H1 (cell line): ENCODE measurements at regions not wholly inside any gene's neighbourhood (a gene's known extent, or its start where the extent isn't known, plus 50 kb on each side); places are given as distances from the start of the nearest gene placed in this dataset.

ENCODE experiments used
- CTCF ChIA-PET: fragments of 300-600 bp; sonication (Branson Sonifier 250); formaldehyde crosslinking; loops from one replicate; lab custom pipeline; 2021; ENCODE audit not compliant: partially characterized antibody; lab: Charles Lee
- POLR2A ChIA-PET: fragments of 300-600 bp; sonication (Branson Sonifier 250); formaldehyde crosslinking; loops from one replicate; lab custom pipeline; 2021; ENCODE audit warnings: inconsistent platforms; ENCODE audit not compliant: partially characterized antibody; lab: Charles Lee
- DNase-seq, 2 experiments: peaks; one replicate each; pipeline versions ENCODE4 v3.0.0 to v3.0.0-alpha.2; 2010 to 2022; ENCODE audit warnings: low spot score in 2 of 2, low read depth in 1 of 2, mixed read lengths in 1 of 2
- FAIRE-seq: peaks from 2 replicates; lab custom pipeline; 2011; peaks lifted over from hg19 to GRCh38; lab: Jason Lieb, UNC
- H2AFZ ChIP-seq: 2 replicates; pipeline ENCODE4 v1.8.1; 2012; ENCODE audit warnings: low read length, inconsistent platforms
- H2AK5ac ChIP-seq: 2 replicates; pipeline ENCODE4 v1.6.1; 2013; ENCODE audit warnings: low read depth, low read length
- H2BK120ac ChIP-seq: replicated peaks from 2 replicates; pipeline ENCODE3; 2013; ENCODE audit warnings: low read depth, low read length, inconsistent platforms
- H2BK12ac ChIP-seq: 2 replicates; pipeline ENCODE4 v1.6.1; 2013; ENCODE audit warnings: low read depth, low read length
- H2BK15ac ChIP-seq: 2 replicates; pipeline ENCODE4 v1.6.1; 2013; ENCODE audit warnings: low read length
- H2BK20ac ChIP-seq: 2 replicates; pipeline ENCODE4 v1.6.1; 2013; ENCODE audit warnings: low read length
- H2BK5ac ChIP-seq: 2 replicates; pipeline ENCODE4 v1.6.1; 2013; ENCODE audit warnings: low read depth, low read length
- H3K14ac ChIP-seq: 2 replicates; pipeline ENCODE4 v1.6.1; 2013; ENCODE audit warnings: inconsistent platforms; ENCODE audit not compliant: insufficient read length
- H3K18ac ChIP-seq: 2 replicates; pipeline ENCODE4 v1.6.1; 2013; ENCODE audit warnings: low read length; ENCODE audit errors: extremely low read depth
- H3K23ac ChIP-seq: 2 replicates; pipeline ENCODE4 v1.6.1; 2013; ENCODE audit warnings: inconsistent platforms; ENCODE audit not compliant: insufficient read length
- H3K23me2 ChIP-seq: 2 replicates; pipeline ENCODE4 v1.6.1; 2013; ENCODE audit warnings: low read depth, low read length
- H3K27ac ChIP-seq: 2 replicates; pipeline ENCODE4 v1.6.1; 2011; ENCODE audit warnings: low read depth, low read length, inconsistent platforms
- H3K27me3 ChIP-seq, 4 experiments: replicated peaks in 1 of 4; 1 replicate in 1 of 4; 2 replicates in 3 of 4; pipeline versions ENCODE4 v1.6.1 to v1.8.1; 2011 to 2013; ENCODE audit warnings: low read length in 3 of 4, mild to moderate bottlenecking in 3 of 4, inconsistent platforms in 2 of 4, mixed read lengths in 2 of 4, moderate library complexity in 1 of 4; ENCODE audit not compliant: control insufficient read depth in 3 of 4, insufficient read depth in 3 of 4; ENCODE audit errors: extremely low read depth in 1 of 4
- H3K36me3 ChIP-seq, 4 experiments: 2 replicates each; pipeline versions ENCODE4 v1.6.1 to v1.8.1; 2011 to 2013; ENCODE audit warnings: mild to moderate bottlenecking in 4 of 4, low read length in 3 of 4, moderate library complexity in 2 of 4, control low read depth in 1 of 4, inconsistent platforms in 1 of 4; ENCODE audit not compliant: insufficient read depth in 4 of 4, control insufficient read depth in 2 of 4
- H3K4ac ChIP-seq: replicated peaks from 2 replicates; pipeline ENCODE3; 2013; ENCODE audit warnings: low read length, low read depth, mixed read lengths, inconsistent platforms; ENCODE audit not compliant: insufficient read length
- H3K4me1 ChIP-seq, 4 experiments: replicated peaks in 1 of 4; 1 replicate in 1 of 4; 2 replicates in 3 of 4; pipeline versions ENCODE4 v1.6.1 to v1.8.1; 2011 to 2013; ENCODE audit warnings: low read length in 3 of 4, inconsistent platforms in 2 of 4, mixed read lengths in 1 of 4; ENCODE audit not compliant: insufficient read depth in 4 of 4, control insufficient read depth in 3 of 4
- H3K4me2 ChIP-seq, 2 experiments: 2 replicates each; pipeline versions ENCODE4 v1.6.1 to v1.8.1; 2011 to 2013; ENCODE audit warnings: low read depth in 2 of 2, low read length in 2 of 2, control low read depth in 1 of 2, inconsistent platforms in 1 of 2, mild to moderate bottlenecking in 1 of 2; ENCODE audit not compliant: insufficient read depth in 1 of 2
- H3K4me3 ChIP-seq, 4 experiments: fragments of 200-600, 300-600 bp in 1 of 4; sonication (generic), shearing (Covaris generic), sonication (Bioruptor Twin) in 1 of 4; 2 replicates each; pipeline versions ENCODE4 v1.5.1 to v1.8.1; 2011 to 2016; ENCODE audit warnings: low read length in 4 of 4, low read depth in 3 of 4, control low read depth in 2 of 4, inconsistent platforms in 2 of 4, mild to moderate bottlenecking in 2 of 4, mixed read lengths in 1 of 4, moderate library complexity in 1 of 4; ENCODE audit not compliant: insufficient read depth in 2 of 4; ENCODE audit errors: extremely low read depth in 1 of 4
- H3K56ac ChIP-seq: replicated peaks from 2 replicates; pipeline ENCODE3; 2013; ENCODE audit warnings: low read depth, mild to moderate bottlenecking, mixed read lengths, low read length, inconsistent platforms; ENCODE audit not compliant: insufficient read length
- H3K79me1 ChIP-seq: 2 replicates; pipeline ENCODE4 v1.6.1; 2013; ENCODE audit warnings: low read depth, low read length, control low read depth
- H3K79me2 ChIP-seq, 2 experiments: 2 replicates each; pipeline versions ENCODE4 v1.6.1 to v1.8.1; 2012 to 2013; ENCODE audit warnings: low read length in 2 of 2, mild to moderate bottlenecking in 2 of 2, inconsistent platforms in 1 of 2; ENCODE audit not compliant: insufficient read depth in 2 of 2, control insufficient read depth in 1 of 2
- H3K9ac ChIP-seq, 4 experiments: replicated peaks in 1 of 4; 1 replicate in 1 of 4; 2 replicates in 3 of 4; pipeline versions ENCODE4 v1.6.1 to v1.8.1; 2011 to 2013; ENCODE audit warnings: low read depth in 3 of 4, low read length in 3 of 4, control low read depth in 2 of 4, mild to moderate bottlenecking in 2 of 4, moderate library complexity in 2 of 4, inconsistent platforms in 1 of 4; ENCODE audit errors: extremely low read depth in 1 of 4
- H3K9me3 ChIP-seq, 2 experiments: 2 replicates each; pipeline versions ENCODE4 v1.6.1 to v1.8.1; 2012 to 2013; ENCODE audit warnings: mild to moderate bottlenecking in 2 of 2, moderate library complexity in 2 of 2, control low read depth in 1 of 2, inconsistent platforms in 1 of 2, low read depth in 1 of 2, low read length in 1 of 2, mixed read lengths in 1 of 2; ENCODE audit not compliant: insufficient read depth in 2 of 2
- H4K20me1 ChIP-seq, 2 experiments: replicated peaks in 1 of 2; 2 replicates each; pipeline versions ENCODE3 to v1.8.1; 2011 to 2013; ENCODE audit warnings: inconsistent platforms in 2 of 2, low read length in 2 of 2, mild to moderate bottlenecking in 1 of 2; ENCODE audit not compliant: insufficient read depth in 2 of 2, control insufficient read depth in 1 of 2
- H4K5ac ChIP-seq: 2 replicates; pipeline ENCODE4 v1.6.1; 2013; ENCODE audit warnings: low read length, low read depth, mixed read lengths, inconsistent platforms; ENCODE audit not compliant: insufficient read length
- H4K8ac ChIP-seq: 2 replicates; pipeline ENCODE4 v1.8.0; 2013; ENCODE audit warnings: mild to moderate bottlenecking, moderate library complexity, low read length, inconsistent platforms; ENCODE audit not compliant: insufficient read depth; ENCODE audit errors: extremely low read depth
- H4K91ac ChIP-seq: replicated peaks from 2 replicates; pipeline ENCODE3; 2013; ENCODE audit warnings: low read length, mixed read lengths, inconsistent platforms; ENCODE audit not compliant: insufficient read length
- CHD2 ChIP-seq: IDR thresholded peaks from 2 replicates; pipeline ENCODE4 v1.6.1; 2012; ENCODE audit warnings: low read length, improper control_type of control experiment
- EGR1 ChIP-seq: IDR thresholded peaks from 2 replicates; pipeline ENCODE4 v1.6.1; 2011; ENCODE audit warnings: low read depth, low read length, borderline replicate concordance
- NANOG ChIP-seq: IDR thresholded peaks from 2 replicates; pipeline ENCODE4 v1.6.1; 2011; ENCODE audit warnings: low read length, low read depth, mild to moderate bottlenecking, inconsistent platforms; ENCODE audit not compliant: insufficient read depth, poor library complexity, severe bottlenecking
- RBBP5 ChIP-seq: IDR thresholded peaks from 2 replicates; pipeline ENCODE4 v1.7.1; 2012; ENCODE audit warnings: low read depth, mild to moderate bottlenecking, inconsistent platforms, low read length, moderate library complexity, borderline replicate concordance
- RFX5 ChIP-seq: IDR thresholded peaks from 2 replicates; pipeline ENCODE4 v1.6.1; 2011; ENCODE audit warnings: low read depth, low read length, improper control_type of control experiment, borderline replicate concordance
- RXRA ChIP-seq: IDR thresholded peaks from 2 replicates; pipeline ENCODE4 v1.6.1; 2011; ENCODE audit warnings: low read depth, mild to moderate bottlenecking, low read length, moderate library complexity; ENCODE audit not compliant: insufficient read depth
- SAP30 ChIP-seq: fragments of 300-600 bp; sonication (generic); IDR thresholded peaks from 2 replicates; pipeline ENCODE4 v1.7.1; 2012; ENCODE audit warnings: low read length, moderate library complexity, mild to moderate bottlenecking, inconsistent platforms; ENCODE audit not compliant: insufficient read depth, insufficient replicate concordance
- WGBS, 2 experiments: shearing (Covaris generic) in 1 of 2; methylation state at CpG; one replicate each; pipeline versions ENCODE4 v1.1.6 to v1.1.7; 2013 to 2015; ENCODE audit warnings: low lambda C conversion rate in 2 of 2, mixed read lengths in 2 of 2, inconsistent platforms in 1 of 2, low coverage in 1 of 2, missing lambda C conversion rate in 1 of 2; ENCODE audit not compliant: insufficient replicate concordance in 2 of 2, insufficient coverage in 1 of 2, insufficient read length in 1 of 2; ENCODE audit errors: extremely low coverage in 1 of 2, missing lambda C conversion rate in 1 of 2; 5-methylcytosine and 5-hydroxymethylcytosine counted together
- TF ChIP-seq, protein P1 (sequence below), 3 experiments: IDR thresholded peaks; 1 replicate in 2 of 3; 2 replicates in 1 of 3; pipeline versions ENCODE4 v1.5.1 to v1.6.1; 2011; ENCODE audit warnings: low read length in 3 of 3, mild to moderate bottlenecking in 3 of 3, inconsistent platforms in 2 of 3, low read depth in 1 of 3, moderate library complexity in 1 of 3; ENCODE audit not compliant: insufficient read depth in 1 of 3; ENCODE audit errors: control extremely low read depth in 1 of 3
- TF ChIP-seq, protein P2 (sequence below): IDR thresholded peaks from 2 replicates; pipeline ENCODE4 v1.6.1; 2012; ENCODE audit warnings: low read length, inconsistent platforms

DNA sequence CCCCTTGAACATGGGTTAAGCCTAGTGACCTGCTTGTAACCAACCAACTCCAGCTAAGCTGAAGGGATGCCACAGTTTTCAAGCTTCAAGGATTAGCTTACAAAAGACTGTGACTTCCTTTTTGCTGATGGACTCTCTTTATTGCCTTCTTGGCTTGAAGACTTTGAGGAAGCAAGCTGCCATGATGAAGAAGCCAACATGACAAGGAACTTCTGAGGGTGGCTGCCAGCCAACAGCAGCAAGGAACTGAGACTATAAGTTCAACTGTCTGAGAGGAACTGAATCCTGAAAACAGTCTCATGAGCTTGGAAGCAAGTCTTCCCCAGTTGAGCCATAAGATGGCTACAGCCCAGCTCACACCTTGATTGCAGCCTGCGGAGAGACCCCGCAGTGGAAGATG, 116.1 kb upstream of the TAF11L2 start:
- Histone ChIP-seq H3K27me3 (no peaks in the 10 kb centered on the region), H4K20me1 (no peaks in the 10 kb centered on the region), H3K23ac (no peak overlapping the region), H3K23me2 (no peaks in the 10 kb centered on the region), H3K36me3 (no peaks in the 10 kb centered on the region), H3K14ac (no peak overlapping the region), H4K91ac (no peak overlapping the region), H2BK12ac (no peak overlapping the region), H3K4me1 (peaks cover 0 to 3% (median 0%) of the 10 kb centered on the region in 4 experiments; a peak in 1 of 7 replicates), H3K27ac (no peak overlapping the region), H3K4me3 (no peak overlapping the region), H3K9ac (no peak overlapping the region), H3K9me3 (no peaks in the 10 kb centered on the region), H2BK15ac (no peak overlapping the region), H4K5ac (no peak overlapping the region), H2BK20ac (no peak overlapping the region), H3K18ac (no peak overlapping the region), H3K56ac (no peak overlapping the region), H3K4ac (no peak overlapping the region), H2BK5ac (no peak overlapping the region), H2AFZ (no peak overlapping the region), H3K79me1 (no peaks in the 10 kb centered on the region), H2AK5ac (no peak overlapping the region), H4K8ac (no peak overlapping the region), H2BK120ac (no peak overlapping the region), H3K79me2 (no peaks in the 10 kb centered on the region), H3K4me2 (no peak overlapping the region)
- FAIRE-seq: no peak
- DNase-seq: no peak
- POLR2A ChIA-PET: no interaction called here
- CTCF ChIA-PET: interaction anchor here (1.1 kb wide), 1 partner anchor 166 kb away, joined by 3 read pairs; no protein-coding TSS in a partner anchor
- WGBS, 2 experiments: 100% methylated on average over 2 of the region's 2 CpGs; no CpG with 5 or more reads in 1 of the 2 experiments
- TF ChIP-seq, protein P1, sequence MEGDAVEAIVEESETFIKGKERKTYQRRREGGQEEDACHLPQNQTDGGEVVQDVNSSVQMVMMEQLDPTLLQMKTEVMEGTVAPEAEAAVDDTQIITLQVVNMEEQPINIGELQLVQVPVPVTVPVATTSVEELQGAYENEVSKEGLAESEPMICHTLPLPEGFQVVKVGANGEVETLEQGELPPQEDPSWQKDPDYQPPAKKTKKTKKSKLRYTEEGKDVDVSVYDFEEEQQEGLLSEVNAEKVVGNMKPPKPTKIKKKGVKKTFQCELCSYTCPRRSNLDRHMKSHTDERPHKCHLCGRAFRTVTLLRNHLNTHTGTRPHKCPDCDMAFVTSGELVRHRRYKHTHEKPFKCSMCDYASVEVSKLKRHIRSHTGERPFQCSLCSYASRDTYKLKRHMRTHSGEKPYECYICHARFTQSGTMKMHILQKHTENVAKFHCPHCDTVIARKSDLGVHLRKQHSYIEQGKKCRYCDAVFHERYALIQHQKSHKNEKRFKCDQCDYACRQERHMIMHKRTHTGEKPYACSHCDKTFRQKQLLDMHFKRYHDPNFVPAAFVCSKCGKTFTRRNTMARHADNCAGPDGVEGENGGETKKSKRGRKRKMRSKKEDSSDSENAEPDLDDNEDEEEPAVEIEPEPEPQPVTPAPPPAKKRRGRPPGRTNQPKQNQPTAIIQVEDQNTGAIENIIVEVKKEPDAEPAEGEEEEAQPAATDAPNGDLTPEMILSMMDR (IDR thresholded peaks at IDR 0.05; ENCODE audit: control extremely low read depth in 1 of 3, insufficient read depth in 1 of 3, low read depth in 1 of 3, low read length in 3 of 3): no peak
- TF ChIP-seq RFX5: no peak
- no peak for TF ChIP-seq EGR1
- TF ChIP-seq NANOG: no peak
- TF ChIP-seq, protein P2, sequence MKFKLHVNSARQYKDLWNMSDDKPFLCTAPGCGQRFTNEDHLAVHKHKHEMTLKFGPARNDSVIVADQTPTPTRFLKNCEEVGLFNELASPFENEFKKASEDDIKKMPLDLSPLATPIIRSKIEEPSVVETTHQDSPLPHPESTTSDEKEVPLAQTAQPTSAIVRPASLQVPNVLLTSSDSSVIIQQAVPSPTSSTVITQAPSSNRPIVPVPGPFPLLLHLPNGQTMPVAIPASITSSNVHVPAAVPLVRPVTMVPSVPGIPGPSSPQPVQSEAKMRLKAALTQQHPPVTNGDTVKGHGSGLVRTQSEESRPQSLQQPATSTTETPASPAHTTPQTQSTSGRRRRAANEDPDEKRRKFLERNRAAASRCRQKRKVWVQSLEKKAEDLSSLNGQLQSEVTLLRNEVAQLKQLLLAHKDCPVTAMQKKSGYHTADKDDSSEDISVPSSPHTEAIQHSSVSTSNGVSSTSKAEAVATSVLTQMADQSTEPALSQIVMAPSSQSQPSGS: no peak
- TF ChIP-seq RBBP5: no peak
- no peak for TF ChIP-seq RXRA
- no peak for TF ChIP-seq CHD2
- TF ChIP-seq SAP30: no peak
